Smooth muscle cell (in vitro differentiated cells): ENCODE measurements at regions not wholly inside any gene's neighbourhood (a gene's known extent, or its start where the extent isn't known, plus 50 kb on each side); places are given as distances from the start of the nearest gene placed in this dataset.

Experiments used
- DNase-seq: peaks from one replicate; lab custom pipeline; 2025; ENCODE audit not compliant: unreplicated experiment; lab: John Stamatoyannopoulos, UW
- H2AFZ ChIP-seq: fragments of 200-600 bp; sonication (generic); 2 replicates; pipeline ENCODE4 v1.6.0; 2016; ENCODE audit warnings: antibody characterized with exemption, low read depth, mild to moderate bottlenecking
- H3F3A ChIP-seq: fragments of 200-600 bp; sonication (generic); 2 replicates; pipeline ENCODE4 v1.6.0; 2017; ENCODE audit warnings: antibody characterized with exemption, low read depth
- H3K27ac ChIP-seq: fragments of 200-600 bp; sonication (generic); 2 replicates; pipeline ENCODE4 v1.5.1; 2016; ENCODE audit warnings: low read depth, mild to moderate bottlenecking
- H3K27me3 ChIP-seq: fragments of 200-600 bp; sonication (generic); 2 replicates; pipeline ENCODE4 v1.6.1; 2016; ENCODE audit warnings: low read depth, mild to moderate bottlenecking
- H3K36me3 ChIP-seq: fragments of 200-600 bp; sonication (generic); 2 replicates; pipeline ENCODE4 v1.5.1; 2016; ENCODE audit warnings: low read depth
- H3K4me1 ChIP-seq: fragments of 200-600 bp; sonication (generic); 2 replicates; pipeline ENCODE4 v1.5.1; 2016; ENCODE audit warnings: low read depth
- H3K4me2 ChIP-seq: fragments of 200-600 bp; sonication (generic); 2 replicates; pipeline ENCODE4 v1.6.0; 2016; ENCODE audit warnings: mild to moderate bottlenecking
- H3K4me3 ChIP-seq: fragments of 200-600 bp; sonication (generic); 2 replicates; pipeline ENCODE4 v1.5.1; 2016; ENCODE audit warnings: mild to moderate bottlenecking
- H3K79me2 ChIP-seq: fragments of 200-600 bp; sonication (generic); 2 replicates; pipeline ENCODE4 v1.6.0; 2016; ENCODE audit warnings: low read depth, mild to moderate bottlenecking
- H3K9ac ChIP-seq: fragments of 200-600 bp; sonication (generic); 2 replicates; pipeline ENCODE4 v1.6.0; 2016; ENCODE audit warnings: low read depth
- H3K9me3 ChIP-seq: fragments of 200-600 bp; sonication (generic); replicated peaks from 2 replicates; pipeline ENCODE4 v1.5.1; 2016; ENCODE audit warnings: low read depth
- H4K20me1 ChIP-seq: fragments of 200-600 bp; sonication (generic); 2 replicates; pipeline ENCODE4 v1.6.0; 2016; ENCODE audit warnings: low read depth
- WGBS: methylation state at CpG from one replicate; pipeline ENCODE4 v1.1.7; 2016; ENCODE audit warnings: low lambda C conversion rate; 5-methylcytosine and 5-hydroxymethylcytosine counted together
- TF ChIP-seq, protein P1 (sequence below): fragments of 200-600 bp; sonication (generic); IDR thresholded peaks from 2 replicates; pipeline ENCODE4 v1.5.1; 2017; ENCODE audit warnings: borderline replicate concordance, mild to moderate bottlenecking, antibody characterized with exemption; ENCODE audit not compliant: insufficient read depth, poor library complexity, severe bottlenecking

- H3K4me1 ChIP-seq, result no peaks in the 10 kb centered on the region
- no peaks in the 10 kb centered on the region for H3K27me3 ChIP-seq
- 88% methylated on average over 1 of the region's 1 CpG for WGBS
- no peaks in the 10 kb centered on the region for H3K9me3 ChIP-seq
- no peaks in the 10 kb centered on the region for H3K79me2 ChIP-seq
- no peaks in the 10 kb centered on the region for H3F3A ChIP-seq
- H3K4me2 ChIP-seq, result no peak overlapping the region
- no peak overlapping the region for H3K4me3 ChIP-seq
- DNase-seq, result no peak
- H2AFZ ChIP-seq, result no peak overlapping the region
- no peaks in the 10 kb centered on the region for H3K36me3 ChIP-seq
- no peak overlapping the region for H3K27ac ChIP-seq
- TF ChIP-seq, protein P1, sequence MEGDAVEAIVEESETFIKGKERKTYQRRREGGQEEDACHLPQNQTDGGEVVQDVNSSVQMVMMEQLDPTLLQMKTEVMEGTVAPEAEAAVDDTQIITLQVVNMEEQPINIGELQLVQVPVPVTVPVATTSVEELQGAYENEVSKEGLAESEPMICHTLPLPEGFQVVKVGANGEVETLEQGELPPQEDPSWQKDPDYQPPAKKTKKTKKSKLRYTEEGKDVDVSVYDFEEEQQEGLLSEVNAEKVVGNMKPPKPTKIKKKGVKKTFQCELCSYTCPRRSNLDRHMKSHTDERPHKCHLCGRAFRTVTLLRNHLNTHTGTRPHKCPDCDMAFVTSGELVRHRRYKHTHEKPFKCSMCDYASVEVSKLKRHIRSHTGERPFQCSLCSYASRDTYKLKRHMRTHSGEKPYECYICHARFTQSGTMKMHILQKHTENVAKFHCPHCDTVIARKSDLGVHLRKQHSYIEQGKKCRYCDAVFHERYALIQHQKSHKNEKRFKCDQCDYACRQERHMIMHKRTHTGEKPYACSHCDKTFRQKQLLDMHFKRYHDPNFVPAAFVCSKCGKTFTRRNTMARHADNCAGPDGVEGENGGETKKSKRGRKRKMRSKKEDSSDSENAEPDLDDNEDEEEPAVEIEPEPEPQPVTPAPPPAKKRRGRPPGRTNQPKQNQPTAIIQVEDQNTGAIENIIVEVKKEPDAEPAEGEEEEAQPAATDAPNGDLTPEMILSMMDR, result no peak
- H4K20me1 ChIP-seq, result no peaks in the 10 kb centered on the region
- no peak overlapping the region for H3K9ac ChIP-seq
These were observed 196.1 kb upstream of the ZNF717 start for GRCh38 chr3:75981401-75981800.

- Histone ChIP-seq H3K4me2 (no peak overlapping the region), H3K4me3 (no peak overlapping the region), H3K4me1 (no peaks in the 10 kb centered on the region), H4K20me1 (no peaks in the 10 kb centered on the region), H3K27ac (no peak overlapping the region), H3F3A (no peaks in the 10 kb centered on the region), H3K9ac (no peak overlapping the region), H2AFZ (no peak overlapping the region), H3K9me3 (no peaks in the 10 kb centered on the region), H3K36me3 (no peaks in the 10 kb centered on the region), H3K27me3 (no peaks in the 10 kb centered on the region), H3K79me2 (no peaks in the 10 kb centered on the region)
- TF ChIP-seq, protein P1, result no peak
- 94% methylated on average over 3 of the region's 3 CpGs for WGBS
- DNase-seq, result no peak
These were observed 196.8 kb upstream of the ZNF717 start for GRCh38 chr3:75982151-75982550.

GRCh38 chr3:75983111-75983510, 197.8 kb upstream of the ZNF717 start:
- TF ChIP-seq, protein P1, result no peak
- Histone ChIP-seq H4K20me1 (no peaks in the 10 kb centered on the region), H3K9ac (no peak overlapping the region), H3K4me1 (no peaks in the 10 kb centered on the region), H3K4me2 (no peak overlapping the region), H3K4me3 (no peak overlapping the region), H2AFZ (no peak overlapping the region), H3K9me3 (no peaks in the 10 kb centered on the region), H3K36me3 (no peaks in the 10 kb centered on the region), H3F3A (no peaks in the 10 kb centered on the region), H3K27ac (no peak overlapping the region), H3K27me3 (no peaks in the 10 kb centered on the region), H3K79me2 (no peaks in the 10 kb centered on the region)
- 83% methylated on average over 2 of the region's 2 CpGs for WGBS
- DNase-seq, result no peak

DNA sequence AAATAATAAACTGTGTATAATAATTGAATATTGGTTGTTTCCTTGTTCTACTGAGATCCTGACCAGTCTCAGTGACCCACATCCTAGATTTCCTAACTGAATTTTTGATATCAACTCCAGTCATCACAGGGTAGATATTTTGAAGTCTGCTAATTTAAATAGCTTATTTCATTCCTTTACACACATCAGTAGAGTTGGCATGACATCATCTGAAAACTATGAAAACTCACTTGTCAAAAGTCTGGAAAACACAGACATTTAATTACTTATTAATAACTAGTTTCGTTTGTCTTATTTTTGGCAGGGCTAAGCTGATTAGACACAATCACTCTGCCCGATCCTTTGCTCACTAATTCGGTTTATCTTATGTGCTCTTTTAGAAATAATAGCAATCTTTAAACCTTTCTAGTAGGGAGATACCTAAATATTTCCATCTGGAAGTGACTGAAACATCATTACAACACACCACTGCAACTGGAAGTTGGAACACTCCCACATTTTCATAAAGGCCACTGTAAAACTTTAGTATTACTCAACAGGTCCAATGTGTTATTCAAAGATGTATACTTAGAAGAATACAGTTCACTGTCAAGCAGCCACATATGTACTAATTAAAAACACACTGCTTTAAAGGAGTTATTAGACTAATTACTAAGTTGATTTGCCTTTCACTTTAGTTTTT, 198.4 kb upstream of the ZNF717 start:
- Histone ChIP-seq H3K27me3 (no peaks in the 10 kb centered on the region), H2AFZ (no peak overlapping the region), H3K27ac (no peak overlapping the region), H3F3A (no peaks in the 10 kb centered on the region), H4K20me1 (no peaks in the 10 kb centered on the region), H3K4me1 (no peaks in the 10 kb centered on the region), H3K79me2 (no peaks in the 10 kb centered on the region), H3K9me3 (no peaks in the 10 kb centered on the region), H3K4me2 (no peak overlapping the region), H3K9ac (no peak overlapping the region), H3K36me3 (no peaks in the 10 kb centered on the region), H3K4me3 (no peak overlapping the region)
- 80% methylated on average over 3 of the region's 3 CpGs for WGBS
- no peak for DNase-seq
- TF ChIP-seq, protein P1, result no peak
